IMR-90 (cell line): ENCODE measurements at regions not wholly inside any gene's neighbourhood (a gene's known extent, or its start where the extent isn't known, plus 50 kb on each side); places are given as distances from the start of the nearest gene placed in this dataset.

ENCODE experiments used
- ATAC-seq: fragments of 200-7000 bp; cut with Tn5 transposase; 2 replicates; pipeline ENCODE4 v1.9.1; 2020; ENCODE audit warnings: low read depth, mild to moderate bottlenecking, moderate library complexity
- BruUV-seq: library from RNA; stranded (reverse); fragments of 400-500 nt; replicated peaks from 2 replicates; lab custom pipeline; 2021; lab: Mats Ljungman, UMichigan
- CTCF ChIA-PET: fragments of 300-600 bp; formaldehyde crosslinking; extraction: SDS; loops from one replicate; lab custom pipeline; 2021; ENCODE audit warnings: antibody characterized with exemption; lab: Yijun Ruan, JAX
- POLR2A ChIA-PET: fragments of 300-600 bp; sonication (Branson Sonifier 250); formaldehyde crosslinking; loops from one replicate; lab custom pipeline; 2022; ENCODE audit warnings: antibody characterized with exemption; ENCODE audit not compliant: unreplicated experiment; lab: Charles Lee
- DNase-seq: peaks from one replicate; pipeline ENCODE4 v3.0.0; 2013
- H2AFZ ChIP-seq: replicated peaks from 2 replicates; pipeline ENCODE3; 2013; ENCODE audit warnings: low read length, mild to moderate bottlenecking; ENCODE audit not compliant: poor library complexity
- H2AK5ac ChIP-seq: 2 replicates; pipeline ENCODE4 v1.6.1; 2013; ENCODE audit warnings: low read depth, low read length, inconsistent platforms
- H2AK9ac ChIP-seq: replicated peaks from 2 replicates; pipeline ENCODE3; 2013; ENCODE audit warnings: mild to moderate bottlenecking, low read depth, low read length, moderate library complexity; ENCODE audit not compliant: poor library complexity
- H2BK120ac ChIP-seq: 2 replicates; pipeline ENCODE4 v1.6.1; 2013; ENCODE audit warnings: low read depth, low read length, inconsistent platforms
- H2BK15ac ChIP-seq: 3 replicates; pipeline ENCODE4 v1.6.1; 2013; ENCODE audit warnings: low read depth, low read length, inconsistent platforms
- H2BK20ac ChIP-seq: 2 replicates; pipeline ENCODE4 v1.6.1; 2013; ENCODE audit warnings: low read depth, mild to moderate bottlenecking, inconsistent platforms, low read length, moderate library complexity
- H2BK5ac ChIP-seq: 2 replicates; pipeline ENCODE4 v1.6.1; 2013; ENCODE audit warnings: mild to moderate bottlenecking, low read depth, low read length, inconsistent platforms; ENCODE audit not compliant: poor library complexity, severe bottlenecking
- H3K14ac ChIP-seq: replicated peaks from 2 replicates; pipeline ENCODE4 v1.6.1; 2013; ENCODE audit warnings: low read depth, low read length, inconsistent platforms
- H3K18ac ChIP-seq: 2 replicates; pipeline ENCODE4 v1.6.1; 2013; ENCODE audit warnings: low read depth, low read length, control low read depth
- H3K23ac ChIP-seq: 2 replicates; pipeline ENCODE4 v1.6.1; 2013; ENCODE audit warnings: low read depth, low read length, inconsistent platforms
- H3K27ac ChIP-seq: 2 replicates; pipeline ENCODE4 v1.5.1; 2013; ENCODE audit warnings: mild to moderate bottlenecking, control low read depth, low read length; ENCODE audit not compliant: insufficient read depth
- H3K27me3 ChIP-seq: 2 replicates; pipeline ENCODE4 v1.6.1; 2013; ENCODE audit warnings: low read length; ENCODE audit not compliant: control insufficient read depth, insufficient read depth
- H3K36me3 ChIP-seq: 2 replicates; pipeline ENCODE4 v1.6.1; 2013; ENCODE audit warnings: low read length, mixed read lengths; ENCODE audit not compliant: control insufficient read depth, insufficient read depth
- H3K4ac ChIP-seq: 2 replicates; pipeline ENCODE4 v1.6.1; 2013; ENCODE audit warnings: low read depth, low read length, inconsistent platforms
- H3K4me1 ChIP-seq: 2 replicates; pipeline ENCODE4 v1.6.1; 2013; ENCODE audit warnings: low read length, mixed read lengths; ENCODE audit not compliant: control insufficient read depth, insufficient read depth
- H3K4me2 ChIP-seq: 2 replicates; pipeline ENCODE4 v1.6.1; 2013; ENCODE audit warnings: low read depth, mild to moderate bottlenecking, control low read depth, low read length, moderate library complexity
- H3K4me3 ChIP-seq: 2 replicates; pipeline ENCODE4 v1.5.1; 2013; ENCODE audit warnings: low read depth, mild to moderate bottlenecking, control low read depth, low read length, moderate library complexity; ENCODE audit not compliant: insufficient read depth
- H3K56ac ChIP-seq: 2 replicates; pipeline ENCODE4 v1.6.1; 2013; ENCODE audit warnings: low read length, inconsistent platforms; ENCODE audit not compliant: insufficient read depth; ENCODE audit errors: extremely low read depth
- H3K79me1 ChIP-seq, 2 experiments: 2 replicates each; pipeline ENCODE4 v1.6.1; 2013; ENCODE audit warnings: low read length in 2 of 2, inconsistent platforms in 1 of 2, low read depth in 1 of 2
- H3K9ac ChIP-seq: 2 replicates; pipeline ENCODE4 v1.6.1; 2013; ENCODE audit warnings: low read depth, low read length, control low read depth
- H3K9me1 ChIP-seq: 2 replicates; pipeline ENCODE4 v1.6.1; 2013; ENCODE audit warnings: low read length, inconsistent platforms; ENCODE audit not compliant: insufficient read depth
- H3K9me3 ChIP-seq: 2 replicates; pipeline ENCODE4 v1.6.1; 2013; ENCODE audit warnings: low read length; ENCODE audit not compliant: control insufficient read depth, insufficient read depth
- H4K20me1 ChIP-seq: 2 replicates; pipeline ENCODE4 v1.6.1; 2013; ENCODE audit warnings: low read length, inconsistent platforms; ENCODE audit not compliant: insufficient read depth
- H4K5ac ChIP-seq: 2 replicates; pipeline ENCODE4 v1.6.1; 2013; ENCODE audit warnings: mild to moderate bottlenecking, low read depth, low read length, control low read depth
- H4K8ac ChIP-seq, 2 experiments: 2 replicates each; pipeline ENCODE4 v1.6.1; 2013; ENCODE audit warnings: low read depth in 2 of 2, low read length in 2 of 2, control low read depth in 1 of 2, inconsistent platforms in 1 of 2
- H4K91ac ChIP-seq: 2 replicates; pipeline ENCODE4 v1.6.1; 2013; ENCODE audit warnings: low read depth, low read length, inconsistent platforms; ENCODE audit not compliant: insufficient read depth
- BHLHE40 ChIP-seq: fragments of 150-350 bp; IDR thresholded peaks from 2 replicates; pipeline ENCODE4 v1.6.1; 2016; ENCODE audit warnings: mild to moderate bottlenecking, low read depth, low read length
- CEBPB ChIP-seq: IDR thresholded peaks from 2 replicates; pipeline ENCODE4 v1.6.1; 2012; ENCODE audit warnings: low read depth, low read length, improper control_type of control experiment
- CHD1 ChIP-seq: IDR thresholded peaks from 2 replicates; pipeline ENCODE4 v1.6.1; 2012; ENCODE audit warnings: low read depth, low read length, improper control_type of control experiment
- CTCF ChIP-seq: conservative IDR thresholded peaks from 2 replicates; pipeline ENCODE4 v1.5.1; 2012; ENCODE audit warnings: mild to moderate bottlenecking, low read depth, low read length, improper control_type of control experiment
- ELK1 ChIP-seq: fragments of 150-350 bp; IDR thresholded peaks from 2 replicates; pipeline ENCODE4 v1.6.1; 2016; ENCODE audit warnings: low read depth, mild to moderate bottlenecking, low read length, moderate library complexity, borderline replicate concordance
- FOS ChIP-seq: fragments of 150-350 bp; IDR thresholded peaks from 2 replicates; pipeline ENCODE4 v1.6.1; 2016; ENCODE audit warnings: low read depth, low read length
- MAFK ChIP-seq: IDR thresholded peaks from 2 replicates; pipeline ENCODE4 v1.6.1; 2012; ENCODE audit warnings: low read depth, low read length, improper control_type of control experiment
- MAZ ChIP-seq: IDR thresholded peaks from 2 replicates; pipeline ENCODE4 v1.6.1; 2012; ENCODE audit warnings: low read depth, mild to moderate bottlenecking, low read length, improper control_type of control experiment, moderate library complexity, borderline replicate concordance
- MXI1 ChIP-seq: IDR thresholded peaks from 2 replicates; pipeline ENCODE4 v1.6.1; 2012; ENCODE audit warnings: low read depth, mild to moderate bottlenecking, low read length, moderate library complexity, borderline replicate concordance
- NFE2L2 ChIP-seq: fragments of 150-350 bp; IDR thresholded peaks from 2 replicates; pipeline ENCODE4 v1.6.1; 2016; ENCODE audit warnings: low read depth, mild to moderate bottlenecking, low read length
- POLR2A ChIP-seq: IDR thresholded peaks from 2 replicates; pipeline ENCODE4 v1.6.1; 2012; ENCODE audit warnings: mild to moderate bottlenecking, low read depth, low read length
- RAD21 ChIP-seq: IDR thresholded peaks from 2 replicates; pipeline ENCODE4 v1.6.1; 2012; ENCODE audit warnings: low read length, improper control_type of control experiment
- RCOR1 ChIP-seq: IDR thresholded peaks from 2 replicates; pipeline ENCODE4 v1.6.1; 2012; ENCODE audit warnings: mild to moderate bottlenecking, low read length, improper control_type of control experiment; ENCODE audit not compliant: insufficient replicate concordance
- RFX5 ChIP-seq: IDR thresholded peaks from 2 replicates; pipeline ENCODE4 v1.8.0; 2012; ENCODE audit warnings: low read depth, mild to moderate bottlenecking, low read length, moderate library complexity
- SMC3 ChIP-seq: fragments of 150-350 bp; IDR thresholded peaks from 2 replicates; pipeline ENCODE4 v1.6.1; 2016; ENCODE audit warnings: low read depth, mild to moderate bottlenecking, antibody characterized with exemption, low read length, moderate library complexity
- USF2 ChIP-seq: fragments of 150-350 bp; IDR thresholded peaks from 2 replicates; pipeline ENCODE4 v1.6.1; 2017; ENCODE audit warnings: mild to moderate bottlenecking, antibody characterized with exemption, low read length, low read depth
- WGBS, 2 experiments: methylation state at CpG; one replicate each; pipeline versions ENCODE4 v1.1.5 to v1.1.7; 2013; ENCODE audit warnings: missing lambda C conversion rate in 2 of 2; ENCODE audit not compliant: insufficient read length in 1 of 2; ENCODE audit errors: extremely low coverage in 2 of 2; 5-methylcytosine and 5-hydroxymethylcytosine counted together
- dilution Hi-C: fragments of 300-500 bp; cut with HindIII; formaldehyde crosslinking; loops from one replicate; pipeline ENCODE4 v1.14.3; 2018; ENCODE audit warnings: low sequenced_read_pairs; ENCODE audit not compliant: unreplicated experiment
- in situ Hi-C: fragments of 300-500 bp; cut with MboI; formaldehyde crosslinking; loops from 3 replicates; pipeline ENCODE4 v1.14.3; 2019; ENCODE audit warnings: low sequenced_read_pairs, inconsistent platforms, mixed read lengths
- intact Hi-C: fragments of 100-400 bp; cut with micrococcal nuclease; formaldehyde crosslinking; loops from 2 replicates; pipeline ENCODE4 v1.10.0; 2022

- Histone ChIP-seq H2BK20ac (no peak overlapping the region), H3K36me3 (no peaks in the 10 kb centered on the region), H2AK5ac (no peak overlapping the region), H2AFZ (no peak overlapping the region), H3K9me3 (no peaks in the 10 kb centered on the region), H3K4me3 (no peak overlapping the region), H3K27me3 (no peaks in the 10 kb centered on the region), H2BK5ac (no peak overlapping the region), H3K27ac (no peak overlapping the region), H4K5ac (no peak overlapping the region), H2AK9ac (no peak overlapping the region), H3K79me1 (no peaks in the 10 kb centered on the region), H3K56ac (no peak overlapping the region), H3K4ac (no peak overlapping the region), H2BK120ac (no peak overlapping the region), H3K4me1 (no peaks in the 10 kb centered on the region), H3K14ac (no peak overlapping the region), H4K91ac (no peak overlapping the region), H2BK15ac (no peak overlapping the region), H4K8ac (no peak overlapping the region), H3K9ac (no peak overlapping the region), H4K20me1 (no peaks in the 10 kb centered on the region), H3K23ac (no peak overlapping the region), H3K4me2 (no peak overlapping the region), H3K18ac (no peak overlapping the region), H3K9me1 (no peaks in the 10 kb centered on the region)
- ATAC-seq (no peak), DNase-seq (no peak)
- intact Hi-C loops, result no loop called here
- ChIA-PET POLR2A (no interaction called here), CTCF (interaction anchor here (1.1 kb wide), 1 partner anchor 12 kb away, joined by 3 read pairs; no protein-coding TSS in a partner anchor)
- in situ Hi-C loops, result no loop called here
- dilution Hi-C loops, result no loop called here
- no peak for TF ChIP-seq RAD21
- TF ChIP-seq CTCF, result no peak
- no peak for TF ChIP-seq CEBPB
- TF ChIP-seq RCOR1, result no peak
- TF ChIP-seq ELK1, result no peak
- no peak for TF ChIP-seq SMC3
- TF ChIP-seq MXI1, result no peak
- no peak for TF ChIP-seq USF2
- TF ChIP-seq MAZ, result no peak
- no peak for TF ChIP-seq FOS
- TF ChIP-seq RFX5, result no peak
- no peak for TF ChIP-seq MAFK
- TF ChIP-seq CHD1, result no peak
- TF ChIP-seq NFE2L2, result no peak
- no peak for TF ChIP-seq BHLHE40
- TF ChIP-seq POLR2A, result no peak
- no CpG with 5 or more reads among the region's 2 CpGs for WGBS, 2 experiments
- no TSS peak for BruUV-seq
Observed at GRCh38 chr7:17493446-17493845, 195.0 kb downstream of the AHR start.
